OCI-LY7 (cell line): ENCODE measurements at regions not wholly inside any gene's neighbourhood (a gene's known extent, or its start where the extent isn't known, plus 50 kb on each side); places are given as distances from the start of the nearest gene placed in this dataset.

Experiments used
- BruUV-seq: library from RNA; stranded (reverse); fragments of 400-500 nt; replicated peaks from 2 replicates; lab custom pipeline; 2021; lab: Mats Ljungman, UMichigan
- CTCF ChIA-PET: fragments of 300-600 bp; sonication (Branson Sonifier 250); formaldehyde crosslinking; loops from one replicate; lab custom pipeline; 2022; ENCODE audit warnings: antibody characterized with exemption; ENCODE audit not compliant: unreplicated experiment; lab: Charles Lee
- POLR2A ChIA-PET: fragments of 300-600 bp; sonication (Branson Sonifier 250); formaldehyde crosslinking; loops from one replicate; lab custom pipeline; 2022; ENCODE audit warnings: antibody characterized with exemption; lab: Charles Lee
- DNase-seq: peaks from one replicate; pipeline ENCODE4 v3.0.0-alpha.2; 2015; ENCODE audit warnings: low spot score
- H2AFZ ChIP-seq: fragments of 200-600 bp; sonication (generic), shearing (Covaris generic); 2 replicates; pipeline ENCODE4 v1.6.1; 2014; ENCODE audit warnings: mild to moderate bottlenecking, antibody characterized with exemption, low read length, moderate library complexity
- H3K27ac ChIP-seq: fragments of 200-600 bp; sonication (generic); 2 replicates; pipeline ENCODE4 v1.5.1; 2014; ENCODE audit warnings: mixed run types, low read depth, mild to moderate bottlenecking, moderate library complexity, low read length, inconsistent platforms; ENCODE audit not compliant: poor library complexity, severe bottlenecking
- H3K36me3 ChIP-seq: fragments of 200-600 bp; sonication (generic); 2 replicates; pipeline ENCODE4 v1.6.1; 2014; ENCODE audit warnings: mild to moderate bottlenecking, antibody characterized with exemption, low read length, moderate library complexity, mixed read lengths; ENCODE audit not compliant: insufficient read depth
- H3K4me1 ChIP-seq: fragments of 200-600 bp; sonication (generic); 2 replicates; pipeline ENCODE4 v1.5.1; 2014; ENCODE audit warnings: mild to moderate bottlenecking, low read length; ENCODE audit not compliant: insufficient read depth, poor library complexity, severe bottlenecking
- H3K4me2 ChIP-seq: fragments of 200-600 bp; sonication (generic); 2 replicates; pipeline ENCODE4 v1.6.1; 2014; ENCODE audit warnings: mild to moderate bottlenecking, low read length
- H3K4me3 ChIP-seq: fragments of 200-600 bp; sonication (generic); 2 replicates; pipeline ENCODE4 v1.5.1; 2014; ENCODE audit warnings: mild to moderate bottlenecking, low read depth, low read length; ENCODE audit not compliant: poor library complexity, severe bottlenecking
- H3K79me2 ChIP-seq: fragments of 200-600 bp; sonication (generic); 2 replicates; pipeline ENCODE4 v1.6.1; 2016; ENCODE audit warnings: low read depth, mild to moderate bottlenecking, low read length, moderate library complexity, mixed read lengths; ENCODE audit not compliant: insufficient read depth
- H3K9me2 ChIP-seq: fragments of 200-600 bp; sonication (generic); 2 replicates; pipeline ENCODE4 v1.6.1; 2016; ENCODE audit warnings: mild to moderate bottlenecking, low read length, mixed read lengths; ENCODE audit not compliant: insufficient read depth
- H3K9me3 ChIP-seq: fragments of 200-600 bp; sonication (generic); 2 replicates; pipeline ENCODE4 v1.6.1; 2014; ENCODE audit warnings: mild to moderate bottlenecking, mixed run types, low read length, mixed read lengths
- H4K20me1 ChIP-seq: fragments of 200-600 bp; sonication (generic); 2 replicates; pipeline ENCODE4 v1.6.1; 2014; ENCODE audit warnings: mild to moderate bottlenecking, antibody characterized with exemption, low read length, moderate library complexity, mixed read lengths; ENCODE audit not compliant: insufficient read depth
- CTCF ChIP-seq: fragments of 200-600 bp; sonication (generic); conservative IDR thresholded peaks from 2 replicates; pipeline ENCODE4 v1.5.1; 2014; ENCODE audit warnings: mild to moderate bottlenecking, antibody characterized with exemption, low read length, moderate library complexity, mixed read lengths
- EZH2phosphoT487 ChIP-seq: fragments of 200-600 bp; sonication (generic); IDR thresholded peaks from 2 replicates; pipeline ENCODE4 v1.6.1; 2018; ENCODE audit warnings: low read depth, borderline replicate concordance, mild to moderate bottlenecking, mixed run types, antibody characterized with exemption, low read length, moderate library complexity, mixed read lengths
- intact Hi-C: fragments of 100-400 bp; cut with micrococcal nuclease; formaldehyde crosslinking; loops from one replicate; pipeline ENCODE4 v1.10.0; 2022; ENCODE audit not compliant: unreplicated experiment

- POLR2A ChIA-PET: interaction anchor here (0.5 kb wide), 1 partner anchor 846 kb away, joined by 3 read pairs; no protein-coding TSS in a partner anchor
These were observed 482.1 kb upstream of the CPEB2 start for GRCh38 chr4:14520171-14520570.

GRCh38 chr4:14524276-14524675 is 478.0 kb upstream of the CPEB2 start:
- H3K9me2 ChIP-seq: no peaks in the 10 kb centered on the region
- no peak for DNase-seq
- BruUV-seq: no TSS peak
- H2AFZ ChIP-seq: no peak overlapping the region
- H3K4me1 ChIP-seq: no peaks in the 10 kb centered on the region
- no peaks in the 10 kb centered on the region for H3K79me2 ChIP-seq
- no peaks in the 10 kb centered on the region for H3K9me3 ChIP-seq
- POLR2A ChIA-PET: no interaction called here
- CTCF ChIA-PET: no interaction called here
- H4K20me1 ChIP-seq: no peaks in the 10 kb centered on the region
- no peak overlapping the region for H3K4me2 ChIP-seq
- H3K27ac ChIP-seq: no peak overlapping the region
- intact Hi-C loops: no loop called here
- no peaks in the 10 kb centered on the region for H3K36me3 ChIP-seq
- TF ChIP-seq CTCF (no peak), EZH2phosphoT487 (no peak)
- no peak overlapping the region for H3K4me3 ChIP-seq

More at GRCh38 chr4:14520171-14520570, 482.1 kb upstream of the CPEB2 start:
- Histone ChIP-seq H3K27ac (no peak overlapping the region), H3K9me2 (no peaks in the 10 kb centered on the region), H3K79me2 (no peaks in the 10 kb centered on the region), H3K4me2 (no peak overlapping the region), H3K4me1 (no peaks in the 10 kb centered on the region), H3K4me3 (no peak overlapping the region), H3K9me3 (no peaks in the 10 kb centered on the region), H4K20me1 (no peaks in the 10 kb centered on the region), H2AFZ (no peak overlapping the region), H3K36me3 (no peaks in the 10 kb centered on the region)
- no peak for DNase-seq
- CTCF ChIA-PET: no interaction called here
- BruUV-seq: no TSS peak
- TF ChIP-seq CTCF: no peak
- no peak for TF ChIP-seq EZH2phosphoT487
- intact Hi-C loops: no loop called here

GRCh38 chr4:14528918-14529317 is 473.4 kb upstream of the CPEB2 start:
- Histone ChIP-seq H4K20me1 (no peaks in the 10 kb centered on the region), H3K4me2 (no peak overlapping the region), H2AFZ (no peak overlapping the region), H3K4me1 (no peaks in the 10 kb centered on the region), H3K9me3 (no peaks in the 10 kb centered on the region), H3K27ac (no peak overlapping the region), H3K9me2 (no peaks in the 10 kb centered on the region), H3K4me3 (no peak overlapping the region), H3K79me2 (no peaks in the 10 kb centered on the region), H3K36me3 (no peaks in the 10 kb centered on the region)
- DNase-seq: no peak
- BruUV-seq: no TSS peak
- TF ChIP-seq CTCF (no peak), EZH2phosphoT487 (no peak)
- CTCF ChIA-PET: no interaction called here
- intact Hi-C loops: no loop called here
- POLR2A ChIA-PET: interaction anchor here (0.7 kb wide), 1 partner anchor 64 kb away, joined by 3 read pairs; no protein-coding TSS in a partner anchor
